ENCODE measurements at regions not wholly inside any gene's neighbourhood (a gene's known extent, or its start where the extent isn't known, plus 50 kb on each side); places are given as distances from the start of the nearest gene placed in this dataset.
"Not testable (repeated sequence)": the region's sequence is repeated elsewhere in the genome, so short reads cannot be mapped to it uniquely, and the experiment has no call there.

DNA sequence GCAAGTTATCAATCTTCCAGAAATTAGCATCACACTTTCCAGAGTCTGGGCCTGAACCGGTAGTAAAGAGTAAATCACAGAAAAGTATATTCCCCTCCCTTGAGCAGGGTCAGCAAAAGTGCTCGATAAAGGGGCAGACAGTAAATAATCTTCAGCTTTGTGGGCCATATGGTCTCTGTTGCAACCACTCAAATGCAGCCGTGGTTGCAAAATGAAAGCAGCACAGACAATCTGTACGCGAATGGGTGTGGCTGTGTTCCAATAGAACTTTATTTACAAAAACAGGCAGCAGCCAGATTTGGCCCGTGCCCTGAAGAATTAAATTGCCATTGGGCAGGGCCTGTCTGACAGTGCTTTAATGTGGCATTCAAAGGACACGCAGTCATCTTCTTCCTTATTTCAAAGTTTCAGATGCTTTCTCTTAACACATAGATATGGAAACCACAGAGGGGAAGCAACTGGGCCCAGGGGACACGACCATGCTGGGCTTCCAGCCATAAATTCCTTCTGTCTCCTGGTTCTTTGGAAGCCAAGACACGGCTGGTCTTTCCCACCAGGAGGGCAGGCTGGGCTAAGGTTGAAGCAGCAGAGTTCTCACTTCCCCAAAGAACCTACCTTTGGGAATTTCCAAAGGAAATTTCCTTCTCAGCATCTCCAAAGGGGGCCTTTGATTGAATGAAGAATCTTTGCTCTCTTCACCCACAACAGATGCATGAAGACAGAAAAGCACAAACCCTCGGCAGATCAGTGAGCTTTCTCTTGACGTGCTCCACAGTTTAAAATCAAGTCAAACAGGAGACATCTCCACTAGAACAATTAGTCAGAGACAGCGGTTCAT lies 489.8 kb upstream of the PROK2 start:
- DNase-seq, result peak in 8 of 14 donors; percentile 21 to 72 (median 53)

DNA sequence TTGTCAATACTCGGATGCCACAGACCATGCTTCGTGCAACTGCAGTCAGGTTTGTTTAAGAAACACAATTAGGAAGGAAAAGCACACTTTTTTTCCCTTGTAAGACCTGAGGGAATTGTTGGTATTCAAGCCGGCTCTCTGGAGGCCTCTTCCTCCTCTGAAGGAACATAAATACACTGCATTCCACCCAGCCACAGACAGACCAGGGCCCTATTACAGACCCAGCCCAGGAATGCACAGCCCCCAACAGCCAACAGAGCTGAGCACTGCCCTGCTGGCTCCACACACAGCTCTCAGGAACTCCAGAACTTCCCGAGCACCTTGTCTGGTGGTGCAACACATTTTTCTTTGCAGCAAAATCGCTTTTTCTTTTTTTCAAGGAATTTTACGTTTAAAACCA lies 488.7 kb upstream of the PROK2 start:
- DNase-seq, result peak in 1 of 14 donors; percentile 40

DNA sequence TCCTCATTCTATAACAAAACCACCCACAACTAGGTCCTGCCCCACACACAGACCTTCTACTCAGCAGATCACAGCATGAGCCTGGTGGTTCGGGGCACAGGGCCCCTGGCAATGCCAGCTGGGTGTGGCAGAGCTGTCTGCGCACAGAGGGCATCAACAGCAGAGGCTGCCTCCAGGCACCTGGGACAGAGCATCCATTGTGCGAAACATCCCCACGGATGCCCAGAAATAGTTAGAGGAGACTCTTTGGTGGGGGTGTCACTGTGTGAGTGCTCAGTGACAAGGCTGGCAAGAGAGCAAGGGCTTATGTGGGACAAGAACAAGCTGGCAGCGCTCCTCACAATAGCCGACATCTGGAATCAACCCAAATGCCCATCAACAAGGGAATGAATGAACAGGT lies 487.4 kb upstream of the PROK2 start:
- DNase-seq, result peak in 8 of 14 donors; percentile 25 to 73 (median 44)

DNA sequence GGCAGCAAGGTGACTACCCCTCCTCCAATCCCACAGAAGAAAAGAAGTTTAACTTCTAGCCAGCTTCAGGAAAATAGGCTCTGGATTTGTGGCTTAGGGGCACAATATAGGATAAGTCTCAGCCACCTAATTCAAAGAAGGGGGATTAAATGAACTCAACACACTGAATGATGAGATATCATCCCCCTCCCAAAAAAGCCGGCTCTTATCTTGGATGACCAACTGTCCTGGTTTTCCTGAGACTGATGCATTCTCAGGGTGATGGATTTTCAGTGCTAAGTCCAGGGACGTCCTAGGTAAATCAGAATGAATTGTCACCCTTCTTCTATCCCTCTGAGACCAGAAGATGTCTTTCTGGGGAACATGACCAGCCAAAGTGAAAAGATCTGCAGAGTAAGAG lies 487.0 kb upstream of the PROK2 start:
- DNase-seq, result no peak

DNA sequence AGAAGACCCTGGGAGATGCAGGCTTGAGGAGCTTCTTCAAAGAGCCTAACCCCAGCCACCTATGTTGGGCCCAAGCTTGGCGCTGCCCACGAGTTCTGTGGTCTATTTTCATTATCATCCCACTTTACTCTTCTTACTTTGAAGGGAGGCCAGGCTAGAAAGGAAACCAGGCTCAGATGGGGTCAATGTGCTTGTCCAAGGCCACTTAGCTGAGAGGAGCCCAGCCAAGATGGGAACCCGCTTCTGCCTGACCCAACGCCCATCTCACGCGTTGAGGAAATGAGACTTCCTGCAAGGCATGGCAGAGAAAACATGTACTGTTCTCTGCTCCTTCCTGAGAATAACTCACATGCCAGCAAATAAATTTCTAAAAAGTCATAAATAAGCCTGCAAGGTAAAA lies 486.3 kb upstream of the PROK2 start:
- DNase-seq, result no peak

DNA sequence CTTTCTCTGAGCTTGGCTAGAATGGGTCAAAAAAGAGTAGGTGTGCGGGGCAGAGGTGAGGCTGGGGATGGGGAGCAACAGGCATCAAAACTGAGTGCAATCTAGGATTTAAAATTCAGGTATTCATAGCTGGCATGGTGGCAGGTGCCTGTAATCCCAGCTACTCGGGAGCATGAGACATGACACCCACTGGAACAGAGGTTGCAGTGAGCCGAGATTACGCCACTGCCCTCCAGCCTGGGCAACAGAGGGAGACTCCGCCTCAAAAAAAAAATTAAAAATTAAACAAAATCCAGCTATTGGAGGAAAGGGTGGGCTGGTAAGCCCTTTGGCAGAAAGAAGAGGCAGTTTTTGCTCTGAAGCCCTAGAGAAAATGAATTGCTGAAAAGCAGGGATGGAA lies 485.8 kb upstream of the PROK2 start:
- DNase-seq, result no peak

DNA sequence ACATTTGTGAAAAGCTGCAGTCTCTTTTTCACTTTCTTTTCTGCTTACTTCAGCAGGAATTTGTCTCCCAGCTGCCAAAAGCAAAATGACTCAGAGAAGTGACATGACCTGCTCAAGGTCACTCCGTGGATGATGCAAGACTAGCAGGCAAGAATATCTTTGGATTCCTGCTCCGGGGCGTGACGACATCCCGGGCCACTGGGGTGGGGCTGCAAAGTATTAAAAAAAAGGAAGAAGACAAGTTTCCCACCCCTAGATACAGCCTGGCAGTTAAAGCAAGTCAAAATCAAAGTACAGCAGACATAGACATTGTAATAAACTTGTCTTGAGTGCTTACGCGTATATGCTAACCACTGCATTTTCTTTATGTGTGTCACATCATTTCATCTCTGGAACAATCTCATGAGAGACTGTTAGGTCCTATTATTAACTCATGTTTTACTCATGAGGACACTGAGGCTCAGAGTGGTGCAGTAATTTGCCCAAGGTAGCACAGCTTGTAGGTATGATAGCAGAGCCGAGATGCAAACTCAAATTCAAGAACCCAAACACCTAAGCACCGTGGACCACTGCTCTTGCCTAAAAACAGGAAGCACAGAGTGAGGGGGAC lies 485.2 kb upstream of the PROK2 start:
- peak in 5 of 14 donors; percentile 1 to 62 (median 11) for DNase-seq

DNA sequence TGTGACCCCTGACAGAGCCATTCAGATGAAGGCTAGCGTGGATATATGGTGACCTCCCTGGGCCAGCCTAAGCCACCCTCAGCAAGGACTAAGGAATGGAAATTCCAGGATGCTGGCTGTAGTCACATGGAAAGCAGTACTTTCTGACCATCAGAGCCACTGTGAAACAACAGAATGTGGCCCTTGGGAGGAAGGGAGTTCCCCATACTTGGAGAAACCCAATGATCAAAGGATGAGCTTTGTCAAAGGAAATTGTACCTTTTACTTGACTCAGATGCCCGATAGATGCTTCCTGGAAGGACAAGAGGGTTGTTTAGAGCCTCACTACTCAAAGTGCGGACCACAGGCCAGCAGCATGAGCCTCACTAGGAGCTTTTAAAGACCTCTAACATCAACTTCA lies 484.5 kb upstream of the PROK2 start:
- no peak for DNase-seq

DNA sequence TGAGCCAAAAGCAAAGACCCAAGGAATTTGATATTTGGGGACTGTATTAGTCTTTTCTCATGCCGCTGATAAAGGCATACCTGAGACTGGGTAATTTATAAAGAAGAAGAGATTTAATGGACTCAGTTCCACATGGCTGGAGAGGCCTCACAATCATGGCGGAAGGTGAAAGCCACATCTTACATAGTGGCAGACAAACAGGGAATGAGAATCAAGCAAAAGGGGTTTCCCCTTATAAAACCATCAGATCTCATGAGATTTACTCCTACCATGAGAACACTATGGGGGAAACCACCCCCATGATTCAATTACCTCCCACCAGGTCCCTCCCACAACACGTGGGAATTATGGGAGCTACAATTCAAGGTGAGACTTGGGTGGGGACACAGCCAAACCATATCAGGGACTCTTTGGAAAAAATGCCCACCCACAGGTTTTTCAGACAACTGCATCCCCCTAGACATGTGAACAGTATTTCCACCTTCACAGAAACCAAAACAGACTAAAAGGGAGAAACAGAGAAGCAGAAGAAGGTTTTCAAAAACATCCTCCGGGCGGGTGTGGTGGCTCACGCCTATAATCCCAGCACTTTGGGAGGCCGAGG lies 482.1 kb upstream of the PROK2 start:
- not testable (repeated sequence) for DNase-seq

DNA sequence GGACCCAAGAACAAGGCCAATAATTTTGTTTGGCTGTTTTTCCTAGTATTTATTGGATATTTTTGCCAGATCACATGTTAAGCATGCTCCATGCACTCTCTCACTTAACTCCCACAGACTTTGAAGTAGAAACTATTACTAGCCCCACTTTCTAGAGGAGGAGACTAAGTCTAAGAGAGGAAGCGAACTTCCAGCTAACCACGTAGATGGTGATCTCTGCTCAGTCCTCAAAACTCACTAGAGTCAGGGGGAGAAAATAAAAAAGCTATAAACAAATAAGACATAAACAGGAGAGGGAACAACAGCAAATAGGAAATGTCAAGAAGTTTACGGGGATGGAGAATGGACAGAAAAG lies 481.0 kb upstream of the PROK2 start:
- DNase-seq, result no peak

DNA sequence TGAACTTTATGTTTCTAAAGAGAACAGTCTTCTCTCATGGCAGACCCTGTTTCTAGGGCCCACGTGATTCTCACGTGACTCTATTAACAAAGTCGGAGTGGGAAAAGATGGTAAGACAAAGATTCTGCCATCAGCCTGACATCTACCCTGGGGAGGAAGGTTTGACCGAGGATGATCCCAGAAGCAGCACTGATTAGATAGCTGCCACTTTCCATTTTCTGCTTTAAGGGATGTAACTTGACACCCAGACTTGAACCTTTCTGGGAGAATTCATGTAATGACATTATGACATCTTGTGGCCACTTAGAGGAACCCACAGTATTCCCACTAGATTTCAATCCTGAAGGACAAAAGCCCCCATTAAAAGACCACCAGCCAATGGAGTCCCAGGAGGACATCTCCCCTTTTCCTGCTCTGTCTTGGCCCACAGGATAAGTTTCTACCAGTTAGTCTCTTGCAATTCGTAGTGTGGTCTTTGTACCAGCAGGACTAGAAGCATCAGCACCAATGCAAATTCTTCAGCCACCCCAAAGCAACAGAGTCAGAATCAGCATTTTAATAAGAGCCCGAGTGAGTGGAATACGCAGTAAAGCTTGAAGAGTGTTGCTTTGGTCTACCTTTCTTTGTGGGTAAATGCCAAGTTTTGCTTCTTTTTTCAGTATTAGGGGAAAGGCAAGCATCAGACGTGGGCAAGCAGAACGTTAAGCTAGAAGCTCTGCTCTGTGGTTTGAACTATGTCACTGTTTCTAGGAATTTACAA lies 480.5 kb upstream of the PROK2 start:
- no peak for DNase-seq

DNA sequence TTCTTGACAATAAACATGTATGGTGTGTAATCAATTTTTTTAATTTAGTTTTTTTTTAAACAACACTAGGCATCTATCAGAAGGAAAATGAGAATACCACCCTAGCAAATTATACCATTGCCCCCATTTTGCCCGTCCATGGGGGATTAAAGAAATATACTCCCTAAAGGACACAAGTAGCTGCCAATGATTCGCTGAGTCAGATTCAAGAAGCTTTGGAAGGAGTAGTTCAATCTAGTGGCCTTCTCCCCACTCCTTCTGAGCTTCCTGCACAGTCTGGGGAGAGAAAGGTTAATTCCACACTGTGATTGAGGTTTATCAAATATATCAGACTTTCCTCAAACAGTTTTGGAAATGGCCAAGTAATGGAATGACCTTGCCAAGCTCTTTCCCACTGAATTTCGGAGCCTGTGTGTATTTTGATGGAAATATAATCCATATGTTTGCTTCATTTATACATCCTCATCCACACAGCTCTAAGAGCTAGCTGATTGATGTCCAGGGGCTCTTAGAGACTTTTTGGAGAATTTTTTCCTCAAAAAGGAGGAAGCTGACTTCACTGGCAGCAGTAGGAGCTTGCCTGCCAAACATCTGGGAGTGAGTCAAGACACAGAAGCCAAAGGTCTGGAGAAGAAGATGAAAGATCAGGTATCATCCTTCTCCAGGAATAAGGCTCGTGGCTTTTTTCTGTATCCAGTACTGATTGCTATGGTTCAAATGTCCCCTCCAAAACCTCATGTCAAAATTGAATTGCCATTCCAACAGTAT lies 478.5 kb upstream of the PROK2 start:
- DNase-seq, result no peak

DNA sequence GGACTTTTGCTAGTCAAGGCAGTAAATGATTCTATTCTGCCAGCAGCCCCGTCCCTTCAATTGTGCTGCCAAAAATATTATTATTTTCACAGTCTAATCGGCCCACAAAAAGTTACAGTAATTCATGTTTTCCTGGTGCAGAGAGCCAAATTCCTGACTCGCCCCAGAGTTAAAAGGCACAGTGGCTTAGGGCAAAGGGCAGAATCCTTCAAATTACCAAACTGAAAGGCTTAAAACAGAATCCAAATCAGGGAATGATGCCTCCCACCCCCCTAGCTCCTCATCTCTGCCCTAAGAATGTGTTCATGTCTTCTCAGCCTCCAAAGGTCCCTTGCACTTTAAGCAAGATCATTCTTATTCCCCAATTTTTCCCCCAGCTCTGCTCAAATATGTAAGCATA lies 477.8 kb upstream of the PROK2 start:
- no peak for DNase-seq

DNA sequence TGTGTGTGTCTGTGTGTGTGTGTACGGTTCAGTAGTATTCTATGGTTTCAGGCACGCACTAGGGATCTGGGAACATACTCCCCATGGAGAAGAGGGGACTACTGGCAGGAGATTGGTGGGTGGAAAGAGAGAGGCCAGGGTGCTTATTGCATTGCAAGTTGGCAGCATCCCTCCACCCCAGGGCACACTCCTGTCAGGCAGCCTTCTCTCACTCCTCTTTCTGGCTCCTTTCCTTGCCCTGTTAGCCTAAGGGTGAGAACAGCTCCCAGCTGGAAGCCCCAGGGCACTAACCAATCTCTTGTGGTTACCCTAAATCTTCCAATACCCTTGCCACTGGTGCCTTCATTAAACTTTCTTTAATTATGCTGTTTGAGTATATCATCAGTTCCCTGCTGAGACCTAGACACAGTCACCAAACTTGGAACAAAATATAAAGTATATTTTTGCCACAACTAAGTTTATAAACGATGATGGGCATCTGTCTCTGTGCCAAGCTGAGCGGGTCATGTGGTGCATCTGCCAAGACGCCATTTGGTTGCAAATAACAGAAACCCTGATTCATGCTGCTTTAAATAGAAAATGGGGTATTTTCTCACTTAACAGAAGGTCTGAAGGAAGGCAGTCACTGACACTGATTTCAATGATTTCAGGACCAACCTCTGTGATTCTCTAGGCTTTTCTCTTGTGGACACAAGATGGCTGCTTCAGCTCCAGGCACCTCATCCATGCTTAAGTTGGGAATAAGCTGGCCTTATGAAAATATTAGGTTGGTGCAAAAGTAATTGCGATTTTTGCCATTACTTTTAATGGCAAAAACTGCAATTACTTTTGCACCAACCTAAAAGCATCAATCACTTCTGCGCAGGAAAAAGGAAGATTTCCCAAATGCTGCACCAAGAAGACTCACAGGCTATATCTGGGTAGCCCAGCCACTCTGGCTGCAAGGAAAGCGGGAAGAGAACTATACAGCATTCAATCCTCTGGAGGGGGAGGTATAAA lies 476.9 kb upstream of the PROK2 start:
- no peak for DNase-seq

DNA sequence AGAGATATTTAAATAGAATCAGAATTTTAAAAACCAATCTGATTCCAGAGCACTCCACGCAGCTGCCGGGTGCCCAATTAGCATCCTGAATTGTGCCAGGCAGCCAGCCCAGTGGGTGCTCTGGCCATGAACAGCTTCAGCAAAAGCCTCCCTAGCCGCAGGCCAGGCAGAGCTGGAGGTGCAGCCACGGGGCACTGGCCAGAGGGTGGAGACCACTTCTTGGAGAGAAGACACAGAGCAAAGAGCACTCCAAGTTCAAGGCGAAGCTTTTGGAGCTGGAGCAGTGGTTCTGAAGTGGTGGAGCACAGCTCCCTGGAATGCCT lies 475.6 kb upstream of the PROK2 start:
- DNase-seq, result no peak

DNA sequence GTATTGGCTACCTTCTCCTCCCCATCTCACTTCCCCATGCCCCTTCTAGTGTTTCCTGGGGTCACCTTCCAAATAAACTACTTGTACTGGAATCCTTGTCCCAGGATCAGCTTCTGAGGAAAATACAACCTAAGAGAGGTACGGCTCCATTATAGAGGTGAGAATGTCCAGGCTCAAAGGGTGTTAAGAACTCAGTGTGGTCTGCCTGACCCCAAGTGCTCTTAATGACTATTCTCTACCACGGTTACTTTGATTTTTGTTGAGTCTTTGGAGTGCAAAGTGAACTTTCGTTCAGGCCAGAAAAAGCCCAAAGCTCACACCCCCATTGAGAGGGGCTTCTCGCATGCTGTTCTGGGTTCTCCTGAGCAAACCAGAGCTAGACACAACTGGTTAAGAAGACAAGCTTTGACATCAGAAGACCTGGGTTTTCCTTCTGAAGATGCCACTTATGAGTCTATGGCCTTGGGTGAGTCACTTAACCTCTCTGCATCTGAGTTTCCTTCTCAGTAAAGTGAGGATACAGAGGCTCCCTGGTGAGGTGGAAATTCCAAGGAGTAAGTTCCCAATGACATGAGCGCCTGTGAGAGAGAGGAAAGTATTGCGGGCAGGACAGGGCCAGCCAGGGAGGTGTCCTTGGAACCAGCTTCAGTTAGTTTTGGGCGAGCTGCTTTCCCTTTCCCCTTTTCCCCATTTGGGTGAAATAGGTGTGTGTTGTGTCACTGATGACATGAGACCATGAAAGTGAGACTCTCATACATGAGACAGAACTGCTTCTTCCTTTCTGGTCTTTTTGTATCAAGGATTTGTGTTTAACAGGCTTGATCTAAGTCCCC lies 475.0 kb upstream of the PROK2 start:
- DNase-seq, result no peak

DNA sequence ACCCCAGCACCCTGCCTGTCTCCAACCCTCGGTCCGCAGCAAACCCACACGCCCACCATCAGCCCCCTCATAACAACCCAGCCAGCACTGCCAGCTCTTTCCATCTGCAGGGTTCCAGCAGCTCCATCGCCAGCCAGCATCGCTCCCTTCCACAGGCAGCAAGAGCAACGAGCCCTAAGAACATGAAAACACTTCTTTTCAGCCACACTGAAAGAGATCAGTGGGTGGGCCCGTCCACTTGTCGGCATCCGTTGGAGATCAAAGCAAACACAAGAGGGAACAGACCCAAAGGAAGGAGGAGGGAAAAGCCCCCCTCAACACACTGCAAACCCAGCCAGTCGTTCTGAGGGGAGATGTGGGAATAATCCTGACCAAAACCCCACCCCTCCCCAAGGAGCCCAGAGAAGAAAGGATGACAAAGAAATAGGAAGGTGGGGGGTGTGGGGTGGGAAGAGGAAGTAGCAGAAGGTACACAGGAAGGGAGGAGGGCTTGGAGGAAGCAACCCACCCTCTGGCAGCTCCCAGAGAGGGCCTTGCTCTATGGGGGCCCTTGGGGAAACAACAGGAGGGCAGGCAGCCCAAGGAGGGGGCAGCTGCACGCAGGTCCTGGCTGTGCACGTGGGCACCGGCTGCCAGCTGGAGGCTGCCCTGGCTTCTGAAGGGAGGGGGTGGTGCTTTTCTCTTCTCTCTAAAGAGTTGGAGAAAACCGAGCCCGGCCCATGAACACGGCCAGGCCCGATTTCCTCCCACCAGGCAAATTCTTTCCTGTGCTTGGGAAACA lies 473.6 kb upstream of the PROK2 start:
- DNase-seq, result no peak

DNA sequence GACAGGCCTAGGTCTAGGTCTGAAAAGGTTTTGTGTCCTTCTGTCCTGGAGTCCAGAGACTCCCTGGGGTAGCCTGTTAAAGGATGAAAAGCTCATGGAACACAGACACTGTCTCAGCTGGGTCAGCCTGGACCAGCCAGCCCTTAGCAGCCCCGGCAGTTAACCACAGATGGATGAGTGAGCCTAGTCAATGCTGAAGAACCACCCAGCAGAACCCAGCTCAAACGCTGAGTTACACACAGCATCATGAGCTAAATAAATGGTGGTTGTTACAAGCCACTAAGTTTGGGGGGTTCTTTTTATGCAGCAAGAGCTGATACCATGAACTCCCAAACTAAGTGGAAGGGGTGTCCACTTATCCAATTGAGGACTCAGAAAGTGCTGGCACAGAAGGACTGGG lies 472.8 kb upstream of the PROK2 start:
- no peak for DNase-seq

DNA sequence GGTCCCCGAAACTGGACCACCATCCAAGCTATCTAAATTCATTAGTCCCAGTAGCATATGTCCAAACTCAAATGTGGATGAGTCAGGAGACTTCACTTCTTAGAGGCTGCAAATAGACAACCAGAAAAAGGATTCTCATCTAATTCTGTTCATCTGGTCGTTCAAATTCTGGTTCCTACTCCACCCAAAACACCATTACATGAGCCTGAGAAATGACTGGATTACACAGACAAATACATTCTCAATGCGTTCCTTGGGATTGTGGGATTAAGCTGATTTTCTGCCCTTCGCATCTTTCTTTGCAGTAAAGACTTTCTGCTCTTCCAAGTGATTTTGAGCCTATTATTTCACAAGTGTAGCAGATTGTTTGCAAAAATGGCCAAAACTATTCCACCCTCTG lies 472.3 kb upstream of the PROK2 start:
- DNase-seq, result no peak

DNA sequence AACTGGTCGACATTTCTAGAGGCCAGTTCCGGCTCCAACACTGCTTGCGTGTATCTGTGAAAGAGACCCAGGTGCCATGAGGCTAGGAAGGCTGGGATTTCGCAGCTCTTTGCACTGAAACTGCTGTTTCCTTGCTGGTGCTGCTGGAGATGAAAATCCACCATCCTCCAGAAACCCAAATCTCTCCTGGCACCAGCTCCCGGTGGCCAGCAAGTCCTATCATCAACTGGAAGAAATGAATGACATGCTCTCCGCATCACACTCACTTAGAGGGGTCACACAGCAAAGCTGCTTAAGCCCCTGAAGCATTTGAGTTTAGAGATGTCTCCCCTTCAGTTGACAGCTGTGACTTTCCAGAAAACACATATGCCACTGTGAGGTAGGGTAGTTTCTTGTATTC lies 471.8 kb upstream of the PROK2 start:
- no peak for DNase-seq
